Smooth muscle cell (in vitro differentiated cells): ENCODE measurements at regions not wholly inside any gene's neighbourhood (a gene's known extent, or its start where the extent isn't known, plus 50 kb on each side); places are given as distances from the start of the nearest gene placed in this dataset.

Experiments used
- DNase-seq: peaks from one replicate; lab custom pipeline; 2025; ENCODE audit not compliant: unreplicated experiment; lab: John Stamatoyannopoulos, UW
- H2AFZ ChIP-seq: fragments of 200-600 bp; sonication (generic); 2 replicates; pipeline ENCODE4 v1.6.0; 2016; ENCODE audit warnings: antibody characterized with exemption, low read depth, mild to moderate bottlenecking
- H3F3A ChIP-seq: fragments of 200-600 bp; sonication (generic); 2 replicates; pipeline ENCODE4 v1.6.0; 2017; ENCODE audit warnings: antibody characterized with exemption, low read depth
- H3K27ac ChIP-seq: fragments of 200-600 bp; sonication (generic); 2 replicates; pipeline ENCODE4 v1.5.1; 2016; ENCODE audit warnings: low read depth, mild to moderate bottlenecking
- H3K27me3 ChIP-seq: fragments of 200-600 bp; sonication (generic); 2 replicates; pipeline ENCODE4 v1.6.1; 2016; ENCODE audit warnings: low read depth, mild to moderate bottlenecking
- H3K36me3 ChIP-seq: fragments of 200-600 bp; sonication (generic); 2 replicates; pipeline ENCODE4 v1.5.1; 2016; ENCODE audit warnings: low read depth
- H3K4me1 ChIP-seq: fragments of 200-600 bp; sonication (generic); 2 replicates; pipeline ENCODE4 v1.5.1; 2016; ENCODE audit warnings: low read depth
- H3K4me2 ChIP-seq: fragments of 200-600 bp; sonication (generic); 2 replicates; pipeline ENCODE4 v1.6.0; 2016; ENCODE audit warnings: mild to moderate bottlenecking
- H3K4me3 ChIP-seq: fragments of 200-600 bp; sonication (generic); 2 replicates; pipeline ENCODE4 v1.5.1; 2016; ENCODE audit warnings: mild to moderate bottlenecking
- H3K79me2 ChIP-seq: fragments of 200-600 bp; sonication (generic); 2 replicates; pipeline ENCODE4 v1.6.0; 2016; ENCODE audit warnings: low read depth, mild to moderate bottlenecking
- H3K9ac ChIP-seq: fragments of 200-600 bp; sonication (generic); 2 replicates; pipeline ENCODE4 v1.6.0; 2016; ENCODE audit warnings: low read depth
- H3K9me3 ChIP-seq: fragments of 200-600 bp; sonication (generic); replicated peaks from 2 replicates; pipeline ENCODE4 v1.5.1; 2016; ENCODE audit warnings: low read depth
- H4K20me1 ChIP-seq: fragments of 200-600 bp; sonication (generic); 2 replicates; pipeline ENCODE4 v1.6.0; 2016; ENCODE audit warnings: low read depth
- WGBS: methylation state at CpG from one replicate; pipeline ENCODE4 v1.1.7; 2016; ENCODE audit warnings: low lambda C conversion rate; 5-methylcytosine and 5-hydroxymethylcytosine counted together
- TF ChIP-seq, protein P1 (sequence below): fragments of 200-600 bp; sonication (generic); IDR thresholded peaks from 2 replicates; pipeline ENCODE4 v1.5.1; 2017; ENCODE audit warnings: borderline replicate concordance, mild to moderate bottlenecking, antibody characterized with exemption; ENCODE audit not compliant: insufficient read depth, poor library complexity, severe bottlenecking

DNA sequence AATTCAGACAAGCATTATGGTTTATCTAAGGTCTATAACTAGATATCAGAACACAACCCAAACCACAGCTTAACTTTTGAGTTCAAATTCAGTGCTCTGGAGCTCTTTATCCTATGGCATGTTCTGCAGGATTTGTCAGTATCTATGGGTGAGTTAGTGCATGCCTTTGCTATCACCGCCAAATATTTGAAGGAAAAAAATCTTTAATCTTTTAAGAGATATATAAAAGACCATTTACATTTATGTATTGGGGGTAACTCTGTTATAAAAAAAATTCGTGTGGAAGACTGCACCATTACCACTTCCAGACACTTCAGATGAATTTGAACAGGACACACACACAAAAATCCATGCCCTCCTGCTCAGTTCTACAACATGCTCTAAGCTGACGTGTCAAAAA lies 313.5 kb upstream of the CHORDC1 start:
- Histone ChIP-seq H3K9ac (no peak overlapping the region), H3K27ac (no peak overlapping the region), H3F3A (no peaks in the 10 kb centered on the region), H3K27me3 (no peaks in the 10 kb centered on the region), H3K9me3 (no peaks in the 10 kb centered on the region), H4K20me1 (no peaks in the 10 kb centered on the region), H3K4me1 (no peaks in the 10 kb centered on the region), H2AFZ (no peak overlapping the region), H3K4me3 (no peak overlapping the region), H3K4me2 (no peak overlapping the region), H3K79me2 (no peaks in the 10 kb centered on the region), H3K36me3 (no peaks in the 10 kb centered on the region)
- 47% methylated on average over 3 of the region's 3 CpGs for WGBS
- TF ChIP-seq, protein P1, sequence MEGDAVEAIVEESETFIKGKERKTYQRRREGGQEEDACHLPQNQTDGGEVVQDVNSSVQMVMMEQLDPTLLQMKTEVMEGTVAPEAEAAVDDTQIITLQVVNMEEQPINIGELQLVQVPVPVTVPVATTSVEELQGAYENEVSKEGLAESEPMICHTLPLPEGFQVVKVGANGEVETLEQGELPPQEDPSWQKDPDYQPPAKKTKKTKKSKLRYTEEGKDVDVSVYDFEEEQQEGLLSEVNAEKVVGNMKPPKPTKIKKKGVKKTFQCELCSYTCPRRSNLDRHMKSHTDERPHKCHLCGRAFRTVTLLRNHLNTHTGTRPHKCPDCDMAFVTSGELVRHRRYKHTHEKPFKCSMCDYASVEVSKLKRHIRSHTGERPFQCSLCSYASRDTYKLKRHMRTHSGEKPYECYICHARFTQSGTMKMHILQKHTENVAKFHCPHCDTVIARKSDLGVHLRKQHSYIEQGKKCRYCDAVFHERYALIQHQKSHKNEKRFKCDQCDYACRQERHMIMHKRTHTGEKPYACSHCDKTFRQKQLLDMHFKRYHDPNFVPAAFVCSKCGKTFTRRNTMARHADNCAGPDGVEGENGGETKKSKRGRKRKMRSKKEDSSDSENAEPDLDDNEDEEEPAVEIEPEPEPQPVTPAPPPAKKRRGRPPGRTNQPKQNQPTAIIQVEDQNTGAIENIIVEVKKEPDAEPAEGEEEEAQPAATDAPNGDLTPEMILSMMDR: no peak
- DNase-seq: no peak

DNA sequence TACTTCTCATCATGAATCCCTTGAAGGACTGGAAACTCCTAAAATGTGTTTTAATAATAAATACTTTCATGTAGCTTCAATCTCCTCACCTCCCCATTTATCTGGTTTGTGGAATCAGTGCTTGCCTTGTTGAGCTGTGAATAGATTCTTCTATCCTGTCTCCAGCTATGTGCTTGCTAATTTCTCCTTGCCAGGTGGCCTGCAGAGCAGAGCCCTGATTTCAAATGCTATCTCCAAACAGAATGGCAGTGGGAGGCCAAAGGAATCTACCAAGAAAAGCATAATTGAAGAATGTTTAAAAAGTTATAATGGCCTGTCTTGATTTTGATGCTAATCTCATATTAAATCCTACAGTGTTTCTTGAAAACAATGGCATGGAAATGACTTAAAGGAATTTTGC lies 309.3 kb upstream of the CHORDC1 start:
- Histone ChIP-seq H2AFZ (no peak overlapping the region), H3K27ac (no peak overlapping the region), H3K79me2 (no peaks in the 10 kb centered on the region), H3K4me3 (no peak overlapping the region), H3K9ac (no peak overlapping the region), H3K9me3 (no peaks in the 10 kb centered on the region), H3K36me3 (no peaks in the 10 kb centered on the region), H3K4me1 (no peaks in the 10 kb centered on the region), H4K20me1 (no peaks in the 10 kb centered on the region), H3K4me2 (no peak overlapping the region), H3F3A (no peaks in the 10 kb centered on the region), H3K27me3 (no peaks in the 10 kb centered on the region)
- TF ChIP-seq, protein P1: no peak
- DNase-seq: no peak

DNA sequence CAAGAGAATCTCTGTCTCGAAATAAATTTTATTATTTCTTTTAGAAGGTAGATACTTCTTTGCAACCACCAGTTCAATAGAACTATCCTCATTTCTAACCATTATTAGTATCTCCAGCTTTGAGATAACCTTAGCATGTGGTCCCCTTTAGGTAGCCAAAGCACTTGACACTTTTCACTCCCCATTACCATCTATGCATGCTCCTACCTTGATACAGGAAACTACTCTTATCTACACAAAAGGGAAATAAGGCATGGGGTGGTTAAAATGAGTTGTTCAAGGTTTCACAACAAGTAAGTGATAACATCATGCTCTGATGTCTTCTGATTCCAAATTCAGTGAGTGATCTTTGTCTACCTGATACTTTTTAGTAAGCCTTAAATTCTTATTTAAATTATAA lies 308.2 kb upstream of the CHORDC1 start:
- no peak for DNase-seq
- Histone ChIP-seq H3K79me2 (no peaks in the 10 kb centered on the region), H3K4me1 (no peaks in the 10 kb centered on the region), H2AFZ (no peak overlapping the region), H3F3A (no peaks in the 10 kb centered on the region), H3K27ac (no peak overlapping the region), H3K9me3 (no peaks in the 10 kb centered on the region), H3K36me3 (no peaks in the 10 kb centered on the region), H3K9ac (no peak overlapping the region), H3K4me2 (no peak overlapping the region), H3K27me3 (no peaks in the 10 kb centered on the region), H3K4me3 (no peak overlapping the region), H4K20me1 (no peaks in the 10 kb centered on the region)
- 77% methylated on average over 1 of the region's 1 CpG for WGBS
- TF ChIP-seq, protein P1: no peak

DNA sequence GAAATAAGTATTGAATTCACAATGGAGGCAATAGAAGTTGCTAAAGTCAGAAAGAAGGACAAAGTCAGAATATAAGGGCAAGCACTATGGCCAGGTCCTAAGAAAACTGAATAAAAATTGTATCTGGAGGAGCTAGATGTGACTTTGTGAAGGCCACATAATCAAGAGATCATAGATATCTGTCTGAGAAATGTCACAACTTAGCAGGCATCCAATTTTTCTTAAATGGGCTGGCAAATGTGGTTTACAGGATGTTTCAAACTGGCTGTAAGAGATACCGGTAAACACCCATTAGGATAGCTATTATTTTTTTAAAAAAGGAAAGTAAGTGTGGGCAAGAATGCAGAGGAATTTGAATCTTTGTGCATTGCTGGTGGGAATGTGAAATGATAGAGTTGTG lies 303.1 kb upstream of the CHORDC1 start:
- TF ChIP-seq, protein P1: no peak
- no peaks in the 10 kb centered on the region for H3K36me3 ChIP-seq
- no peak overlapping the region for H3K9ac ChIP-seq
- no peaks in the 10 kb centered on the region for H3K27me3 ChIP-seq
- no peaks in the 10 kb centered on the region for H3K4me1 ChIP-seq
- no peaks in the 10 kb centered on the region for H3F3A ChIP-seq
- no peak overlapping the region for H3K27ac ChIP-seq
- 86% methylated on average over 1 of the region's 1 CpG for WGBS
- H3K4me2 ChIP-seq: no peak overlapping the region
- no peaks in the 10 kb centered on the region for H4K20me1 ChIP-seq
- no peaks in the 10 kb centered on the region for H3K79me2 ChIP-seq
- no peaks in the 10 kb centered on the region for H3K9me3 ChIP-seq
- no peak overlapping the region for H2AFZ ChIP-seq
- H3K4me3 ChIP-seq: no peak overlapping the region
- DNase-seq: no peak
